Mesenchymal stem cell (in vitro differentiated cells and primary cell): ENCODE measurements at regions not wholly inside any gene's neighbourhood (a gene's known extent, or its start where the extent isn't known, plus 50 kb on each side); places are given as distances from the start of the nearest gene placed in this dataset.

Experiments
- DNase-seq: peaks from one replicate; pipeline ENCODE4 v3.0.0-alpha.2; 2013
- H2AFZ ChIP-seq: one replicate; pipeline ENCODE4 v1.6.1; 2013; ENCODE audit warnings: low read depth, mild to moderate bottlenecking, control low read depth, inconsistent platforms, low read length, moderate library complexity
- H2AK5ac ChIP-seq: 2 replicates; pipeline ENCODE4 v1.6.1; 2013; ENCODE audit warnings: low read length, moderate library complexity, mild to moderate bottlenecking, inconsistent platforms; ENCODE audit not compliant: severe bottlenecking
- H2BK120ac ChIP-seq: one replicate; pipeline ENCODE4 v1.6.1; 2013; ENCODE audit warnings: low read depth, mild to moderate bottlenecking, inconsistent platforms, low read length, moderate library complexity
- H2BK12ac ChIP-seq, 2 experiments: one replicate each; pipeline ENCODE4 v1.6.1; 2013; ENCODE audit warnings: inconsistent platforms in 2 of 2, low read length in 2 of 2, mild to moderate bottlenecking in 2 of 2, moderate library complexity in 2 of 2, control low read depth in 1 of 2
- H2BK15ac ChIP-seq: one replicate; pipeline ENCODE4 v1.6.1; 2013; ENCODE audit warnings: mild to moderate bottlenecking, low read depth, inconsistent platforms; ENCODE audit not compliant: poor library complexity, severe bottlenecking
- H2BK5ac ChIP-seq: 2 replicates; pipeline ENCODE4 v1.6.1; 2013; ENCODE audit warnings: low read depth, mild to moderate bottlenecking, low read length, control low read depth, inconsistent platforms; ENCODE audit not compliant: poor library complexity, severe bottlenecking
- H3K14ac ChIP-seq, 2 experiments: one replicate each; pipeline ENCODE4 v1.6.1; 2013; ENCODE audit warnings: inconsistent platforms in 2 of 2, low read length in 2 of 2, control low read depth in 1 of 2, mild to moderate bottlenecking in 1 of 2, moderate library complexity in 1 of 2
- H3K18ac ChIP-seq, 2 experiments: one replicate each; pipeline ENCODE4 v1.6.1; 2013; ENCODE audit warnings: inconsistent platforms in 2 of 2, low read length in 2 of 2, control low read depth in 1 of 2, low read depth in 1 of 2, mild to moderate bottlenecking in 1 of 2
- H3K23ac ChIP-seq, 2 experiments: one replicate each; pipeline ENCODE4 v1.6.1; 2013; ENCODE audit warnings: inconsistent platforms in 2 of 2, low read length in 2 of 2, mild to moderate bottlenecking in 2 of 2, moderate library complexity in 2 of 2, control low read depth in 1 of 2
- H3K27ac ChIP-seq: 2 replicates; pipeline ENCODE4 v1.5.1; 2013; ENCODE audit warnings: mild to moderate bottlenecking, moderate library complexity, low read length, control low read depth, inconsistent platforms; ENCODE audit not compliant: poor library complexity, severe bottlenecking
- H3K27me3 ChIP-seq, 2 experiments: 2 replicates each; pipeline versions ENCODE4 v1.6.1 to v1.7.0; 2013; ENCODE audit warnings: low read length in 2 of 2, mild to moderate bottlenecking in 2 of 2, moderate library complexity in 2 of 2, control low read depth in 1 of 2, inconsistent platforms in 1 of 2; ENCODE audit not compliant: control insufficient read depth in 1 of 2, insufficient read depth in 1 of 2
- H3K36me3 ChIP-seq, 2 experiments: 2 replicates each; pipeline versions ENCODE4 v1.6.1 to v1.7.0; 2013; ENCODE audit warnings: low read length in 2 of 2, control low read depth in 1 of 2, inconsistent platforms in 1 of 2, low read depth in 1 of 2, mild to moderate bottlenecking in 1 of 2; ENCODE audit not compliant: insufficient read depth in 2 of 2, control insufficient read depth in 1 of 2
- H3K4ac ChIP-seq, 2 experiments: one replicate each; pipeline ENCODE4 v1.6.1; 2013; ENCODE audit warnings: inconsistent platforms in 2 of 2, low read length in 2 of 2, mild to moderate bottlenecking in 2 of 2, moderate library complexity in 2 of 2, control low read depth in 1 of 2, low read depth in 1 of 2
- H3K4me1 ChIP-seq: 2 replicates; pipeline ENCODE4 v1.6.1; 2013; ENCODE audit warnings: low read depth, low read length, control low read depth; ENCODE audit not compliant: control insufficient read depth, insufficient read depth
- H3K4me2 ChIP-seq: 2 replicates; pipeline ENCODE4 v1.6.1; 2013; ENCODE audit warnings: low read length, mild to moderate bottlenecking, inconsistent platforms; ENCODE audit not compliant: poor library complexity, severe bottlenecking
- H3K4me3 ChIP-seq, 2 experiments: 2 replicates each; pipeline versions ENCODE4 v1.5.1 to v1.7.0; 2013; ENCODE audit warnings: low read length in 2 of 2, mild to moderate bottlenecking in 2 of 2, control low read depth in 1 of 2, low read depth in 1 of 2; ENCODE audit not compliant: insufficient read depth in 1 of 2
- H3K79me1 ChIP-seq: replicated peaks from 2 replicates; pipeline ENCODE4 v1.6.1; 2013; ENCODE audit warnings: mild to moderate bottlenecking, control low read depth, low read length, inconsistent platforms; ENCODE audit not compliant: poor library complexity, severe bottlenecking
- H3K9ac ChIP-seq: 2 replicates; pipeline ENCODE4 v1.7.0; 2013; ENCODE audit warnings: mild to moderate bottlenecking, low read length, moderate library complexity
- H3K9me3 ChIP-seq: 2 replicates; pipeline ENCODE4 v1.7.0; 2013; ENCODE audit warnings: mild to moderate bottlenecking, low read length; ENCODE audit not compliant: control insufficient read depth
- H4K8ac ChIP-seq: one replicate; pipeline ENCODE4 v1.6.1; 2013; ENCODE audit warnings: inconsistent platforms, mild to moderate bottlenecking, low read length, moderate library complexity
- H4K91ac ChIP-seq: one replicate; pipeline ENCODE4 v1.6.1; 2013; ENCODE audit warnings: mild to moderate bottlenecking, low read length, inconsistent platforms
- WGBS: methylation state at CpG from one replicate; pipeline ENCODE4 v1.1.7; 2013; ENCODE audit warnings: mixed read lengths; 5-methylcytosine and 5-hydroxymethylcytosine counted together

GRCh38 chr7:22647451-22648257 lies 79.3 kb upstream of the IL6 start:
- Histone ChIP-seq H4K91ac (no peak overlapping the region), H2BK120ac (no peak overlapping the region), H3K14ac (no peak overlapping the region), H3K4ac (no peak overlapping the region), H3K4me3 (no peak overlapping the region), H3K27ac (no peak overlapping the region), H3K36me3 (no peaks in the 10 kb centered on the region), H2BK5ac (no peak overlapping the region), H3K9me3 (peaks cover 61% of the 10 kb centered on the region), H3K4me2 (no peak overlapping the region), H4K8ac (no peak overlapping the region), H3K23ac (no peak overlapping the region), H3K79me1 (no peaks in the 10 kb centered on the region), H3K18ac (no peak overlapping the region), H2BK12ac (no peak overlapping the region), H2AK5ac (no peak overlapping the region), H2BK15ac (no peak overlapping the region), H3K9ac (no peak overlapping the region), H2AFZ (no peak overlapping the region), H3K4me1 (peaks cover 1% of the 10 kb centered on the region), H3K27me3 (no peaks in the 10 kb centered on the region)
- 41% methylated on average over 3 of the region's 3 CpGs for WGBS
- peak; percentile 92 for DNase-seq

- no peaks in the 10 kb centered on the region for H3K36me3 ChIP-seq
- DNase-seq = no peak
- H3K9ac ChIP-seq = no peak overlapping the region
Observed at GRCh38 chr7:22645418-22646181, 81.4 kb upstream of the IL6 start.

GRCh38 chr7:22642454-22642853 lies 84.5 kb upstream of the IL6 start:
- H3K4ac ChIP-seq = no peak overlapping the region
- H4K91ac ChIP-seq = no peak overlapping the region
- H4K8ac ChIP-seq = no peak overlapping the region
- H3K4me2 ChIP-seq = no peak overlapping the region
- H3K27me3 ChIP-seq = no peaks in the 10 kb centered on the region
- H3K23ac ChIP-seq = no peak overlapping the region
- H2AFZ ChIP-seq = no peak overlapping the region
- H2BK5ac ChIP-seq = no peak overlapping the region
- no peak overlapping the region for H2AK5ac ChIP-seq
- peaks cover 66% of the 10 kb centered on the region for H3K9me3 ChIP-seq
- no peaks in the 10 kb centered on the region for H3K4me1 ChIP-seq
- H3K9ac ChIP-seq = no peak overlapping the region
- no peak overlapping the region for H3K4me3 ChIP-seq
- H3K14ac ChIP-seq = no peak overlapping the region
- H2BK15ac ChIP-seq = no peak overlapping the region
- H3K36me3 ChIP-seq = no peaks in the 10 kb centered on the region
- H3K79me1 ChIP-seq = no peaks in the 10 kb centered on the region
- no peak overlapping the region for H3K27ac ChIP-seq
- H2BK12ac ChIP-seq = no peak overlapping the region
- no peak overlapping the region for H3K18ac ChIP-seq
- no peak overlapping the region for H2BK120ac ChIP-seq
- DNase-seq = no peak

More at GRCh38 chr7:22645418-22646181, 81.4 kb upstream of the IL6 start:
- Histone ChIP-seq H2BK12ac (no peak overlapping the region), H3K23ac (no peak overlapping the region), H3K27me3 (no peaks in the 10 kb centered on the region), H4K8ac (no peak overlapping the region), H3K4ac (no peak overlapping the region), H3K14ac (no peak overlapping the region), H2BK15ac (no peak overlapping the region), H2BK5ac (no peak overlapping the region), H3K79me1 (no peaks in the 10 kb centered on the region), H3K18ac (no peak overlapping the region), H3K4me2 (no peak overlapping the region), H3K27ac (no peak overlapping the region), H4K91ac (no peak overlapping the region), H3K4me1 (no peaks in the 10 kb centered on the region), H2BK120ac (no peak overlapping the region), H3K9me3 (peaks cover 77% of the 10 kb centered on the region), H2AK5ac (no peak overlapping the region), H2AFZ (no peak overlapping the region), H3K4me3 (no peak overlapping the region)

GRCh38 chr7:22640269-22640668 lies 86.7 kb upstream of the IL6 start:
- Histone ChIP-seq H3K36me3 (no peaks in the 10 kb centered on the region), H4K8ac (no peak overlapping the region), H2AFZ (no peak overlapping the region), H2BK5ac (no peak overlapping the region), H3K14ac (no peak overlapping the region), H4K91ac (no peak overlapping the region), H3K4ac (no peak overlapping the region), H3K9me3 (peaks cover 44% of the 10 kb centered on the region), H3K4me2 (no peak overlapping the region), H2BK15ac (no peak overlapping the region), H3K27me3 (no peaks in the 10 kb centered on the region), H3K9ac (no peak overlapping the region), H3K23ac (no peak overlapping the region), H3K79me1 (no peaks in the 10 kb centered on the region), H3K4me1 (no peaks in the 10 kb centered on the region), H2BK12ac (no peak overlapping the region), H3K27ac (no peak overlapping the region), H2BK120ac (no peak overlapping the region), H3K18ac (no peak overlapping the region), H2AK5ac (no peak overlapping the region), H3K4me3 (no peak overlapping the region)
- 100% methylated on average over 6 of the region's 8 CpGs for WGBS
- DNase-seq = no peak
